GM19468 (cell line): ENCODE measurements at regions not wholly inside any gene's neighbourhood (a gene's known extent, or its start where the extent isn't known, plus 50 kb on each side); places are given as distances from the start of the nearest gene placed in this dataset.

Experiments
- ATAC-seq: cut with Tn5 transposase; IDR thresholded peaks from one replicate; pipeline ENCODE4 v1.9.1; 2021; ENCODE audit warnings: mild to moderate bottlenecking, moderate library complexity, moderate number of reproducible peaks; ENCODE audit not compliant: unreplicated experiment; ENCODE audit errors: extremely low read depth

DNA sequence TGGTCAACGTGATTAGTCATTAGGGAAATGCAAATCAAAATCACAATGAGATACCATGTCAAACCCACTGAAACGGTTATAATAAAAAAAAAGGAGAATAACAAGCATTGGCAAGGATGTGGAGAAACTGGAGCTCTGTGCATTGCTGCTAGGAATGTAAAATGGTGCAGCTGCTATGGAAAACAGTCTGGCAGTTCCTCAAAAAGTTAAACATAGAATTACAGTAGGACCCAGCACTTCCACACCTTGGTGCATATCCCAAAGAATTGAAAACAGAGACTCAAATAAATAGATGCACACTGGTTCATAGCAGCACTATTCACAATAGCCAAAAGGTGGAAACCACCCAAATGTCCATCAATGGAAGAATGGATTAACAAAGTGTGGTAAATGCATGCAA, 201.5 kb upstream of the TUT7 start:
- no peak for ATAC-seq

DNA sequence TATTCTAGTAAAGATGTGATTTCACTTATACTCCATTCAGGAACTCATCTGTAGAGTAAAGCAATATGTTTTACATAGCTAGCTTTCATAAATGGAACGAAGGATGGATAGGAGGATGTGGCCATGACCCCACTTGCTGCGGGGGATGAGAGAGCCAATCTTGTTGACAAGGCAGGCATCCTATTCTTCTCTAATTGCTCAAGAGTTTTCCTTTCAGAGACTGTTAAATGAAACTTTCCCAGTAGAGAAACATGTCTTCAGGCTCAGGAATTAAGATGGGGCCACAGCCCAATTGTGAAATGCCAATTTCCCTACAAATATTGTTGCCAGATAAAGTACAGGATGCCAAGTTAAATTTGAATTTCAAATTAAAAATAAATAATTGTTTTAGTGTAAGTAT, 196.2 kb upstream of the TUT7 start:
- no peak for ATAC-seq

DNA sequence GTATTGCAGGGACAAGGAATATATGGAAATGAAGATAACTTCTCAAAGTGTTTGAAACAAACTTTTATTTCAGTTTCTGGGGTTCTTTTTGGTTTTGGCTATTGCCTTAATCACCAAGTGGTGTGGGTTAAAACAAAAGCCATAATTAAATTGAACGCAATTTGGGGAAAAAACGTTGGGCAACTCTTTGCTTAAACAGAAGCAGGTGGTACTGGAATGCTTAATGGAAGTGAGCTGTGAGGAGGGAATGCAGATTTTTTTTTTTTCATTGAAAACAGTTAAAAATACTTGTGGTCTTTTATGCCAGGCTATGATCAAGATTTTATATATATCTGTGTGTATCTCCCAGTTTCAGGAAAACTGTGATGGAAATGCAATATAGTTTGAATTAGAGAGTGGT, 195.7 kb upstream of the TUT7 start:
- no peak for ATAC-seq

DNA sequence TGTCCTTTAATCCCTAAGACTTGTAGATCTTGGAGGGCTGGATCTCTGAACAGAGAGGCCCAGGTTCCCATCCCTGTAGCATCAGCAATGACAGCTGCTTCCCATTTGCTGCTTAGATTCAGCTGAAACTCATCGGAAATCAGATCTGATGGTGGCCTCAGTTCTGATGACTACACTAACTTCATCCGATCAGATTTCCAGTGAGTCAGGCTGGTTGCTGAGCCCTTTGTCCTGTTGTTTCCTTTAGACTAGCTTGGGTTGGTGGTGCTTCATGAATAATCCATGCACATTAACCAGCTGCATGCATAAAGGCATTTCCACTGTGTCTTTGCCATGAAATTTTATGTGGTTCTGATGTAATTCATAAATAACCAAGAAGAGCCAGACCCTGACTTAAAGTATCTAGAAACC, 195.2 kb upstream of the TUT7 start:
- no peak for ATAC-seq

DNA sequence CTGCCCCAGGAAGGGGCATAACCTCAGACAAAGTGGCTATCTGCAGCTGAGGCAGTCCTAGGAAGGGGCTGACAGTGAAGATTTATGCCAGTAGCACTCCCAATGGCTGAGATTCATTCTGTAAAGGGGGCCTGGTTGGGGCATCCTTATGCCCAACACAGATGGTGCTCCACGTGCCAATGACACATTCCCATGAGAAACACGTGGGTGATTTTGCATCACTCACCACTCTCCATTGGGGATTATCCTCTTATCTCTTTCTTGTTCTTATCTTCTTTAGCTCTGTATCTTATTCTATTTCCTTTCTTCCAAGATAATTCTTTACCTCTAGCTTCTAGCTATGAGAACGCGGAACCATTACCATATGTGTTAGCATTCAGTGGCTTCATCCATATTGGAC, 194.0 kb upstream of the TUT7 start:
- no peak for ATAC-seq

DNA sequence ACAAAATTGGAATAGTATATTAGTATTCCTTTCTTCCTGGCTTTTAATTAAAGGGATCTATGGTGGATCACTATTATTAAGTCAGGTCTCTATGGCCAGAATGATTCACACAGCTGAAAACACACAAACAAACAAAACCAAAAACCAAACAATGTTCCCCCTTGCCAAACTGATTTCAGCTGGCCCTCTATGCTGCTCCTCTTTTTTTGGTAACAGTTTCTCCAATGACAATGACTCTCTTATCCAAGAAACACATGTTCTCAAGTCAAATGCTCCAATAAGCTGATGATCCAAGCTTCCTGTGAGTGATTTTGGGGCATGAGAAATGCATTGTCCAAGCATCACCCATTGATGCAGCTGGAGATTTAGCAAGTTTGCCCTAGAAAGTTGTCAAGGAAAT, 193.4 kb upstream of the TUT7 start:
- ATAC-seq: no peak

DNA sequence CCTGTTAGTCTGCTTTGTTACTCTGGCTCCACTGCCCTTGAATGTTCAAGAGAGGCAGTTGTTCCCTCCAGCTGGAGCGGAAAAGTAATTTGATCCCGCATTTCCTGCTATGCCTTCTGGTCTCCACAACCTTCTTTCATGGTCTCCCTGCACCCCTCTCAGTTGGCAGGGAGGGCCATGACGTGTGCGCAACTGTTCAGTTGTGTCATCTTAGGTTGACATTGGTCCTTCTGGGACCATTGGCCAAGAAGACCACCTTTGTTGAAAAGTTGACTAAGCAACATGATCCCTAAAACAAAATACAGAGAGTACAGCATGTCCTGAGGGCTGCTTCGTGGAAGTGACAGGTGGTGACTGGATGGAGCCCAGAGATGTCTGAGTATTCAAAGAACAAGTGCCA, 192.5 kb upstream of the TUT7 start:
- no peak for ATAC-seq

DNA sequence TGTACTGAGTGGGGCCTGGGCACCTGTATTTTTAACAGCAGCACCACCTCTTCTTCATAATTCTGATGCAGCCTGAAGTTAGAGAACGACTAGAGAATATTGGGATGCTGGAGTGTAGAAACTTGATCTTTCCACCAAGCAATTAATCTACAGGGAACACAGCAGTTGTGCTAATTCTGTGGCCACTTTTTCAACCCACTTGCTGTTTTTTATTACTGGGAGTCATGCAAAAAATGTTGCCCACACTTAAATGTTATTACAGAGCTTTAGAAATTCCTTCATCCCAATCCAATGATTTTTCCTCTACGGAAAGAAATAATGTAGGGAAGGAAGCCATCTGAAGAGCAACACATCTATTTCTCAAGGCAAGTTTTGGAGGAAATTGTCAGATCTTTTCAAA, 190.9 kb upstream of the TUT7 start:
- no peak for ATAC-seq

DNA sequence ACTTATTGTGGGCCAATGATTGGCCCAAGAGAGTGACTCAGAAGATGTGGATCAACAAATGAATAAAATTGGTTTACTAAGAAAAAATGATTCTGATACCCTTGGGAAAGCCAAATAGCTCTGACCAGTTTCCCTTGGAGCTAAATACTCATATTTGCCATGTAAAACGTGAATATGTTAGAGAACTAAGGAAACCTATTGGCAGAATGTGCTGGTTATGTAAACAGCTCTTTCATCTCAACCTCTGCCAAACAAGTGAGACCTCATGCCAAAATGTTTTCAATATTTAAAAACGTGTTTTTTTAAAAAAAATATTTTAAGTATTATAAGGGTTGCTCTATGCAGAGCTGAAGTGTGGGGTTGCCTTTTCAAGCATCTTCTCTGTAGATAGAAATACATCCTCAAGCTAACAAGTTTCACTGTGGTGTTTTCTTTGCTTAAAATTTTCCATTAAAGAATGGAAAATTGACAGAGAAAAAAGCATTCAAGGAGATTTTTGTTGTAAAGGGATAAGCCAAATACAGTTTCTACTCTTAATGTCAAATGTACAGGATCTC, 186.9 kb upstream of the TUT7 start:
- no peak for ATAC-seq

DNA sequence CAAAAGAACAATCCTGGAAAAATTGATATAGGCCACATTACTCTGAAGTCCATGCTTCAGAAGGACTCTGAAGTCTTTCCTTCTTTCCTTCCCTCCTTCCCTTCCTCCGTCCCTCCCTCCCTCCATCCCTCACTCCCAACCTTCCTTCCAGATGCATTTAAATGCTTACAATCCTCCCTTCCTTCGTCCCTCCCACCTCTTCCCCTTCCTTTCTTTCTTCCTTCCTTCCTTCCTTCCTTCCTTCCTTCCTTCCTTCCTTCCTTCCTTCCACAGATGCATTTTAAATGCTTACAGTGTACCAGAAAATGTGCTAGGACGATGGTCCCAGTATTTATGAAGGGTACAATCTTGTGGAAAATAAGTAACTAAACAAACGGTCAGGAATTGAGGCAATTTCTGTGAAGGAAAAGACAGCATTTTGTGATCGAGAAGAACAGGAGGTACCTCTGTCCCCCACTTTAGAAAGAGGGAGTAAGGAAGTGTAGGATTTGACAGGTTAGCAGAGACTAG, 181.3 kb upstream of the TUT7 start:
- ATAC-seq: no peak

DNA sequence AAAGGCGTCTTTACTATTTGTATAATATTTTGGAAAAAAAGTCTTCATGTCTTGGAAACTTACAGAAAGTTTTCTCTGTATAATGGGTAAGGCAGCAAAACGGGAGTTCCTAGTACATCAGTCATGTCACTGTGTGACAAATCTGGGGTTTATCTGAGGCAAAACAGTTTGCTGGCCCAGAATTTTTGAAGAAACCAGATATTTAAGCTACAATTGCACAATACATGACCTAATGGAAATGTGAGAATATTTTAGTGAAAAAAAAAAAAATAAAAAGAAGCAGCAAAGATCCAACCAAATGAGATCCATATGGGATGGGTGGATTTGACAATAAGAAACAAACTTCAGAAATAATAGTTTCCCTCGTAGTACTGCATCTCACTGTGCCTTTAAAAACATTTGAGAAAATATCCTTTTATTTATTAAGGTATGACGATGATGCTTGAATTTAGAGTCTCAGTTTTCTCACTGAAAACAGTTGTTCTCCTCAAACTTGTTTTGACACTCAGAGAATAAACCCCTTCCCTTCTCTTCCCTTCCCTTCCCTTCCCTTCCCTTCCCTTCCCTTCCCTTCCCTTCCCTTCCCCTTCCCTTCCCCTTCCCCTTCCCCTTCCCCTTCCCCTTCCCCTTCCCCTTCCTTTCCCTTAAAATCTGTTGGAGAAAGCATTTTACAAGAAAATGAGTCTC, 180.5 kb upstream of the TUT7 start:
- ATAC-seq: no peak

DNA sequence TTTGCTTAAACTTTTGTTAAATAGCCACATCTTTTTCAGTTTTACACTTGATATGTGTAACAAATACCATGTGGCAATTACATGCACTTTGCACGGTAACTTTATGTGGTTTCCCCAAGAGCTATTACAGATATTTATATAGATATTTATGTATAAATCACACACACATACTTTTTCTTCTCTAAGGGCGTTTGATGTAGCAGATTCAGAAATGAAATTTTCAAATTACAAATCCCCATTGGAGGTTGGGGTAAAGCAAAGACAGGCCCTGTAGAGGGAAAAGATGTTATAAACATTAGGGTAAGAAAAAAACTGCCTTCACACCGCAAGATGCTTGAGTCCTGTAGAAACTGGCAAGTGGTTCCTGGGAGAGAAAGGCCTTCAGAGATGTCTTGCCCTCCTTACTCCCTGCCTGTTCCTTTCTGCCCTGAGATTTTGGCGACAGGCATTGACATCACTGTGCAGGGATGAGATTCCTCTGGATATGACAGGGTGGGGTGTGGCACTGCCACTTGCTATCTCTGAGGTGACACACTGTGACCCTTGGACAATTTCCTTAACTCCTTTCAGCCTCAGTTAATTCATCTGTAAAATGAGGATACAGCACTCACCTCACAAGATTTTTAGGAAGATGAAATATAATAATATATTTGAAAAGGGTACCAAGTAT, 177.9 kb upstream of the TUT7 start:
- no peak for ATAC-seq

DNA sequence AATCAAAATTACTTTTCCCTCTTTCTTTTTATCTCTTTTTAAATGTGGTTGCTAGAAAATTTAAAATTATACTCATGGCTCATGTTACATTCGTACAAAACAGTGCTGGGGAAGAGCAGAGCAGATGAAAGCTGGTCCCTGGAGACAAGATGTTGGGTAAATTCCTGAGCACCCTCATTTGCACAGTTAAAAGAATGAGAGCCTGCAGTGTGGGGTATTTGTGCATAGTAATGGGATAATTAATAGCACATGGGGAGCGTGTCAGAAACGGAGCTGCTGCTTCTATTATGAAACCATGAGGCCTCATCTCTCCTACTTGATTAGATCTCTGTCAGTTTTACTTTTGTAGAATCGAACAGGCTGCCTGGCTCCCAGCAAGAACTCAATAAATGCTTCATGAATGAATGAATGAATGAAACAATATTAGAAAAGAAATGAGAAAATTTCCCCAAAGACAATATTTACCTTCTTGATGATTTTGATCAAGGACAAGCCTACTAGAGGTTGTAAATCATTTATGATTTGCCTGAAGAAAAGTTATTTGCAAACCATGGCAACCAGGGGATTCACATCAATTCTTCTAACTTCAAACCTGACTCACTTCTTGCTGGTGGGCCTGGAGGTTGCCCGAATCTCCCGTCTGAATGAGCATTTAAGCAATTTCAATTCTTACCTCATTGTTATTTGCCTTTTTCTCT, 177.2 kb upstream of the TUT7 start:
- no peak for ATAC-seq

DNA sequence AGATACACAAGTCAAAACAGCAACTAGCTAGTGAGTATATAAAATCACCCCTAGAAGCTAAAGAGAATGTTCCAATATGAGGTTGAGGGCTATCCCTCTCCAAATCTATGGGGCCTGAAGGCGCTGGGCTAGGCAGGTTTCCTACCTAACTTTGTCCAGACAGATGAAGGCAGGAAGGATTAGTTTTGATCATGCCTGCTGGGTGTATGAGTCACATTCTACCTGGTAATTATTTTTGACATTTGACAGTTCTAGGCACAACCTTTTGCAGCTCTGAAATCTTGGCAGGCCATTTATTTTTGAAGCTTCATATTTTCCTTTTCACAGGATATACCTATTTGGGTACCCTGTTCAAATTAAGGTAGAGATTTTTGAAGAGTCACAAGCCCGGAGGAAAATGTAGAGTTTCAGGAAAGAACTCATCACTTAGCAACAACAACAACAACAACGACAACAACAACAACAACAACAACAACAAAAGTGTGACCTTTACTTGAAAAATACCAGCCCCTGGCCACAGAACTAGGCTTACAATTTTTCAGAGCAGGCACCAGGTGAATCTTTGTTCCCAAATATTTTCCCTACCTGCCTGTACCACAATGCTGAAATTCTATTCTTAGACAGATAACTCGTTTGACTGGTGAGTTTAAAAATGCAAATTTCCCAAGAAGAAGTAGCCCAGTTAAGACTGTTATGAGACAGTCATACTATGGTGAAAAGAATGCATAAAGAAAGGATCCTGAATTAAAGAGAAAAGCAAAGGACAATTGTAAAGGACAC, 175.5 kb upstream of the TUT7 start:
- ATAC-seq: no peak

DNA sequence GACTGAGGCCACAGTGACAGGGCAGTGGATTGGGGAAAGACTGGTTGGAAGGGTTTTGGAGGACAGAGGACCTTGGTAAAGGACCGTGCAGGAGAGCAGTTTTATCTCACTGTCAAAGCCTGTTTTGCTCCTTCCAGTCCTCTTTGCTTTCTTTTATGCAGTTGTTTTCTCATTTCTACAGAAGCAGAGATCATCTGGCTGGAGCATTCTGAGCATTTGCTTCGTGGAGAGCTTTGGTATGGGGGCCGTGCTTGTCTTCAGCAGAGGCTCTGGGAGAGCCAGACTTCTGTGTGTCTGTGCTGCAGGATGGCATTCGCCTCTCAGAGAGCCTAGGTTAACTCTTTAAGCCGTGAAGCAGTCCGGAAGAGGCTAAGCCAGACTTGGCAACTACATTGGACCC, 171.8 kb upstream of the TUT7 start:
- ATAC-seq: no peak

DNA sequence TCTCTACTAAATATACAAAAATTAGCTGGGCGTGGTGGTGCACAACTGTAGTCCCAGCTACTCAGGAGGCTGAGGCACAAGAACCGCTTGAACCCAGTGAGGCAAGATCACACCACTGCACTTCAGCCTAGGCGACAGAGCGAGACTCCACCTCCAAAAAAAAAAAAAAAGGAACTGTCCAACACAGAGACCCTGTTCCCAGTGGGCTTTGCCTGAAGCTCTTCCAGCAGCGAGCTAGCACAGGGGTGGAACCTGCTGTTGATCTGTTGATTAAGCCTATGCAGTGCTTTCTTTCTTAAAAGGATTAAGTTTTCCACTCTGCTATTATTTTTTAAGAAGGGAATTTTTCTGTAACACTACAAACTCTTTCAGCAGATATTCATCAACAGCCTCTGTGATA, 171.0 kb upstream of the TUT7 start:
- no peak for ATAC-seq

DNA sequence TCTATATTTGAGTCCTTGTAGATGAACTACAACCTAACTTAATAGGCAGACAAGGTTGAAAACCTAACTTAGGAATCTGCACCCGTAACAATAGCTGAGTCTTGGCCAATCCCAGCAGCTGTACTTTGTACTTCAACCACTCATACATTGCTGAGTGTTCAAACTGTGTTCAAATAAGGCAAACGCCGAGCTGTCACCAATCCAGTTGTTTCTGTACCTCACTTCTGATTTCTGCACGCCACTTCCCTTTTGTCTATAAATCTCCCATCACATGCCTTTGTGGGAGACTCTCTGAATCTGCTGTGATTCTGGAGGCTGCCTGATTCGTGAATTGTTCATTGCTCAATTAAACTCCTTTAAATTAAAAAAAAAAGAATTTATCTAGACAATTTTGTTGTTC, 167.8 kb upstream of the TUT7 start:
- no peak for ATAC-seq

DNA sequence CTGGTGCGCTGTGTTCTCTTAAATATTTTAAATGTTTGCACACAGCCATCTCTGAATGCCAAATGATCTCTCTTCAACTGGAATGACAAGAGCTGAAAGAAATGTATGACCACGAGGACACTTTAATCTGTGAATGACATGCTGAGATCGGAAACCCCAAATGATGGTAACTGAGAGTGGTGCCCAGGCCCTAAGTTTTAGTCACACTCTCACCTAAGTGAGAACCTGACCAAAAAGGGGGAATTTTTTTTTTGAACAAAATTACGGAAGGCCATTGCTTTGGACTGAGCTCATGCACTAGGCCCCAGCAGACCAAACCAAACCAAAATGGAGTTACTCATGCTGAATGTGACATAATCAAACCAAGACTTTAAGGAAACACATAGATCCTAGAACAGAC, 167.1 kb upstream of the TUT7 start:
- no peak for ATAC-seq

DNA sequence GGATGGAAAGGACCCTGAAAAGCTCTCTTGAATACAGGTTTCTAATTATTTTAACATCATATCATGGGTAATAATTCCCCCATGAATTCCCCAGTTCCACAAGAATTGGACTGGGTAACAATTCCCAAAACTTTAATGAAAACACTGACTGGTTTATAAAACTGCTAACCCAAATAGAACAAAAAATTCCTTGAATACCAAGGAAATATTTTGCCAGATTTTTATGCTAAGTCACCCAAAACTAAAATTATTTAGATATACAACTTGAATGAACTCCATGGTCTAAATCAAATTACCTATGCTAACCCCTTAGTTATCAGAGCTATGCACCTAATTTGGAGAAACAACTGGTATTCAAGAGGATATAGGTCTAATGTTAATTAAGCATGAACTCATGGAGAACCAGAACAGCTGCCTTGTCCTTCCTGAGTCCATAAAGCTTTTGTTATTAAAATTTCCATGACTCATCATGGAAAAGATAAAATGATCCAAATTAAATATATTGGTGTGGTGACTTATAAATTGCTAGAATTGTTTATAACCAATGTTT, 164.9 kb upstream of the TUT7 start:
- no peak for ATAC-seq

DNA sequence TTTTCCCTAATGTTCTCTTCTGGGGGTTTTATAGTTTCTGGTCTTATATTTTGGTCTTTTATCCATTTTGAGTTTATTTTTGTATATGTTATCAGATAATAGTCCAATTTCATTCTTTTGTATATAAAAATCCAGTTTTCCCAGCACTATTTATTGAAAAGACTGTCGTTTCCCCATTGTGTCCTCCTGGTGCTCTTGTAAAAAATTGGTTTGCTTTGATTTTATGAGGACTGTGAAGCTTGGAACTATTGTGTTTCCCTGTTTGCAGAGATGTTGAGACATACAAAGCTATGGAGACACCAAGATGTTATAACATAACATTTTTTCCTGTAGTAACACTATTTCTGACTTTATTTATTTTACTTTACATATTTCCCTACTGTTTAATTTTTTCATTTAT, 163.3 kb upstream of the TUT7 start:
- ATAC-seq: no peak
